CD4-positive, alpha-beta T cell treated with Interleukin-1 beta for 1 hour (primary cell): ENCODE measurements at regions not wholly inside any gene's neighbourhood (a gene's known extent, or its start where the extent isn't known, plus 50 kb on each side); places are given as distances from the start of the nearest gene placed in this dataset.

Source experiments
- DNase-seq, 2 donors: peaks; one replicate each; pipeline ENCODE4 v3.0.0-alpha.2; 2020 to 2022

DNA sequence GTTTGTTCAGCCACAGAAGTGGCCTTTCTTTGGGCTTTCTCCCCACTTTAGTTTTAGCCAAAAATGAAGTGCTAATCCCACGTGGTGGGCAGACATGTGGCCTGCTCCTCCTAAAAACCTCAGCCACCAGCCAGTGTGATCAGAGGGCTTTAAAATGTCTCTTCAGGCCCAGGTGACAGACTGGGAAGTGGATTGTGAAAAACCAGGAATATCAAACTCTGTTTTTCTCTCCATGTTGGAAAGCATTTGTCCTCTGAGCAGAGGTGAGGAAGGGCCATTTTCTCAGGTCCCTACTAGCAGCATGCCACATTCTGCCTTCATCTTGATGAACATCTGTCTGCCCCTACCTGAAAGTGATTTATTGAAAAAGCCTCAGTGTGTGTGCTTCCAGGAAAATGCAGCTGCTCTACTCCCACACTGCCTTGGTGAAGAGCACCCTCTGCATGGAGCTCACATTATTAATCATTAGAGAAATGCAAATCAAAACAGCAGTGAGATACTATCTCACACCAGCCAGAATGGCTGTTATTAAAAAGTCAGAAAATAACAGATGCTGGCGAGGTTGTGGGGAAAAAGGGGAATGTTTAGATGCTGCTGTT is 181.2 kb upstream of the DMAC1 start:
- no peak for DNase-seq

GRCh38 chr9:7980041-7980440 is 180.5 kb upstream of the DMAC1 start:
- DNase-seq, result no peak

DNA sequence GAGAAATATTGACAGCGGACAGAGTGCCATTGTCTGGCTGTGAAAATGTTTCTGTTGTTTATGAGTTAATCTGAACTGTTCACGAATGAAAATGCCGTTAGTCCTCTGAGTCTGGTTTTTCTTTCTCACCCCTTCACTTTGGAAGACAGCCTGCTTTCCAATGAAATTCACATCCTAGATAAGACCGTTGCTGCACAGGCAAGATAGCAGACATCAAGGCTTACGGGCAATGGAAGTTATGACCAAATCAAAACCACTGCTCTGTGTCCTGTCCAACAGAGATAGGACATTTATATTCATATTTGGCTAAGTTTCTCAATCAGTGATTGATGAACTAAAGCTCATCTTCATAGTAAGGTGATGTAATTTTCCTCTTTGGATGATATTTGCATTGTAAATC is 180.0 kb upstream of the DMAC1 start:
- no peak for DNase-seq

DNA sequence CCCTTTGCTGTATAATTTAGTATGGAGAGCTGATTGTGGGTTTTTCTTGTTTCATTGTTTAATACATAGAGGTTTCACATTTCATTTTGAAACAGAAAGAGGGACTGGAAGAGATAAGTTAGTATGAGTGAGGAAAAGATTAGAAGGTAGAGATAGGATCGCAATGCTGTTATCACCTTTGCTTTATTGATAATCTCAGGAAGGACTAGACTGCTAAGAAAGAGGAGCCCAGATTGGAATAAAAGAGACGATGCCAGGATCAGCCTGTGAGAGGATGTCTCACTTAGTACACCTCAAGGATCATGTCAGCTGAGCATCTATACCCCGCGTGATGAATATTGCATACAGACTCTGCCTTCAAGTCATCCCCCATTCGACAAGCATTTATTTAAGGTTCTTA is 178.0 kb upstream of the DMAC1 start:
- no peak for DNase-seq

DNA sequence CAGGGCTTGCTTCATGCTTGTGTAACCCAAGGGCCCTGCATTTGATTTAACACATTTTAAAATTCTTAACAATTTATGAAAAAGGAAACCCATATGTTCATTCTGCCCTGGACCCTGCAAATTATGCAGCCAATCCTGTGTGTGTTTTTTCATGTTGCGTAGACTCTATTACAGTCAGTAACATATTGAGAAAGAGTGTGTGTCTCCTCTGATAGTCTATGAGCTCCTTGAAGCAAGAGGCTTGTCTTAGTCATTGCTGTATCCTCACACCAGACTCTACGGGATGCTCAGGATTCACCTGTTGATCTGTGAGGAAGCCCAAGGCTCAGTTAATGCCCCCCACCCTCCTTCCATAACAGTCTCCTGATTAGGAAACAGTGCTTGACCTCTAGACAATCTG is 177.3 kb upstream of the DMAC1 start:
- DNase-seq, result no peak

DNA sequence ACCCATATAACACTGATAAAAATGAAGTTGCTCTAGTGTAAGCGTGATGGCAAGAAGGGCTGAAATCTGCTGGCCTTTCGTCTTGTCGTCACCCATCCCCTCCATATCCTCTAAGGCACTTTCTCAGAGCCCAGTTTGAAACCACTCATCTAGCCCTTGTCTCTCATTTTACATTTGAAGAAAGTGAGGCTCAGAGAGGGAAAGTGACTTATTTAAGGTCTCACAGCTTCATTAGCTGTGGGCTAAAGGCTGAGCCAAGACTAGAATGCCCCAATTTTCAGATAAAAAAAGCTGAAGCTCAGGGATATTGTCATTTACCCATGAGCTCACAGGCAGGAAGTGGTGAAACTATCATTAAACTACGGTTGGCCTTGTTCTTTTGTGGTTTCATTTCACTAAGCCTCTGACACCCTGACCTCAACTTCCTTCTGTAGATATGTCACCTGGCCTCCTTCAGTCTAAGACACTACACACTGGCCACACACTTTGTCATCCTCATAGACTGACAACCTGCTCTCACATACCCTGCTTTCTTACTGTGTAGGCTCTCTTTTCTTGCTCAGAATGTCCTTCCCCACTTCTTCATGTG is 176.7 kb upstream of the DMAC1 start:
- peak; percentile 72 to 84 for DNase-seq

DNA sequence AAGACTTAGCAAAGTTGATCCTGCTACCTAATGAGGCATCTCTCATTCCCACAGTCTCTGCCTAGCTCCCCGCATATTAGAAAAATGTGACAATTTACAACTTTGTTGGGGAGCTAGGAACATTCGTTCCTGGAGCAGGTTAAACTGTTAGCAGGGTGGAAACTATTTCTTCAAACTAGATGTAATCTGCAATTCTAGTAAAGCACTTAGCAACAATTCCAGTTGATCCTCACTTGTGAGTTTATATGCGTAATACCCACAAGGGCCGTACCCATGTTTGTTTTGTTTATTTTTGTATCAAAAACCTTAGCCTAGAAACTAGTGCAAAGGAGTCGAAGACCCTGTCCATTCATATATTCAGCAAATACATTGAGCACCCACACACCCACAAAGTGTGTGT is 175.8 kb upstream of the DMAC1 start:
- DNase-seq, result no peak

- peak in 1 of 2 donors; percentile 23 for DNase-seq
These were observed 174.9 kb upstream of the DMAC1 start for GRCh38 chr9:7974335-7974960.

- DNase-seq, result no peak
These were observed 173.5 kb upstream of the DMAC1 start for GRCh38 chr9:7973123-7973522.

- DNase-seq, result no peak
These were observed 171.2 kb upstream of the DMAC1 start for GRCh38 chr9:7970681-7971330.

DNA sequence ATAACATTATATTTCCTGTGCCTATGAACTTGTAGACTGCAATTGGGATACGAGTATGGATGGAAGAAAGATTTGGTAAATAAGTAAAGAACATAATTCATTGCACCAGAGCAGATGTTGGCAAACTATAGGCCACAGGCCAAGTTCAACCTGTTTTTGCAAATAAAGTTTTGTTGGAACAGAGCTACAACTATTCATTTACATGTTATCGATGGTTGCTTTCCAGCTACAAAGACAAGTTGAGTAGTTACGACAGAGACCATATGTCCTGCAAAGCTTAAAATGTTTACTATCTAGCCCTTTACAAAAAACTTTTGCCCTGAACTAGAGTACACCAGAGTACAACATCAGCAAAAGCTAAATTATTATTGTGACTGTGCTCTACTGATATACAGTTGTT is 169.1 kb upstream of the DMAC1 start:
- DNase-seq, result no peak

GRCh38 chr9:7967851-7968250 is 168.3 kb upstream of the DMAC1 start:
- DNase-seq, result no peak

GRCh38 chr9:7967093-7967827 is 167.7 kb upstream of the DMAC1 start:
- DNase-seq, result no peak

DNA sequence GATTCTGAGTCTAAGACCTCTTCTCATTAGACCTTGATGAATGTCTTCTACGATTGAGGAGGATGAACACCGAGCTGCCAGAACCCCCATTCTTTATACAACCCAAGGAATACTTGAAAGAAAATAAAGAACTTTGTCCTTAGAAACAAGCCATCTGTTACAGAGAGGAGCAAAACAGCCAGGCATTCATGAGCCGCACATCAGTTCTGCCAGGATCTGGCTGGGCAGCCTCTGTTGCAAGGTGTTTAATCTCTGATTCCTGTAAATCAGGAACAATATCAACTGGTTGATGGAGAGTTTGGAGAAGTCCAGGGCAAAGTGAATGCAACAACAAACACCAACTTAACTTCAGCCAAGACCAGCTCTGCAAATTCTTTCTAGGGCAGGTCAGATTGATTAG is 165.5 kb upstream of the DMAC1 start:
- no peak for DNase-seq

GRCh38 chr9:7963026-7963425 is 163.4 kb upstream of the DMAC1 start:
- no peak for DNase-seq

- no peak for DNase-seq
These were observed 161.5 kb upstream of the DMAC1 start for GRCh38 chr9:7961076-7961475.

GRCh38 chr9:7960320-7961050 is 160.9 kb upstream of the DMAC1 start:
- DNase-seq, result no peak

- no peak for DNase-seq
These were observed 158.2 kb upstream of the DMAC1 start for GRCh38 chr9:7957803-7958202.

GRCh38 chr9:7947577-7947976 is 148.0 kb upstream of the DMAC1 start:
- DNase-seq, result no peak

GRCh38 chr9:7946458-7946857 is 146.9 kb upstream of the DMAC1 start:
- no peak for DNase-seq

- no peak for DNase-seq
These were observed 145.0 kb upstream of the DMAC1 start for GRCh38 chr9:7944572-7944971.

- DNase-seq, result no peak
These were observed 138.3 kb upstream of the DMAC1 start for GRCh38 chr9:7937761-7938491.
